H54 (cell line): ENCODE measurements at regions not wholly inside any gene's neighbourhood (a gene's known extent, or its start where the extent isn't known, plus 50 kb on each side); places are given as distances from the start of the nearest gene placed in this dataset.

Experiments
- DNase-seq: peaks from one replicate; pipeline ENCODE4 v3.0.0; 2011; ENCODE audit warnings: low spot score, mixed read lengths; ENCODE audit not compliant: insufficient read length
- FAIRE-seq: peaks from 3 replicates; lab custom pipeline; 2011; peaks lifted over from hg19 to GRCh38; lab: Jason Lieb, UNC
- POLR2A ChIP-seq: IDR thresholded peaks from 2 replicates; pipeline ENCODE4 v1.6.1; 2011; ENCODE audit warnings: low read depth, mild to moderate bottlenecking, low read length

DNA sequence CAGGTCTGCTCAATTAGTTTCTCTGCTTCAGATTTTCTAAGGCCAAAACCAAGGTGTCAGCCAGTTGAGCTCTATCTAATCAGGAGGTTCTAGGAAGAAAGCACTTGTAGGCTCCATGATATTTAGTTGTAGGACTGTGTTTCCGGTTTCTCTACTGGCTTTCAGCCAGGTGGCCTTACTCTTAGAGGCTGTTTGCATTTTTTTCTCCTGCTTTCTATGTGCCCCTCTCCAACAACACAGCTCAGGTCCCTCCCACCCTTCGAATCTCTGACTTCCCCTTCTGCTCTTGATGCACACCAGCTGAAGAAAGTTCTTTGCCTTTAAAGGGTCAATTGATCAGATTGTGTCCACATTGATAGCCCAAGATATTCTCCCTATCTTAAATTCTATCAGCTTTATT, 245.2 kb downstream of the RAB28 start:
- FAIRE-seq, result no peak
- no peak for TF ChIP-seq POLR2A

GRCh38 chr4:13236485-13236884, 247.7 kb downstream of the RAB28 start:
- DNase-seq (no peak), FAIRE-seq (no peak)
- TF ChIP-seq POLR2A, result no peak

More for the DNA sequence above, 245.2 kb downstream of the RAB28 start:
- DNase-seq, result no peak

- TF ChIP-seq POLR2A, result no peak
- no peak for FAIRE-seq
- DNase-seq, result no peak
Observed at GRCh38 chr4:13233755-13234154, 250.4 kb downstream of the RAB28 start.

GRCh38 chr4:13219971-13220370, 264.2 kb downstream of the RAB28 start:
- no peak for TF ChIP-seq POLR2A
- DNase-seq (no peak), FAIRE-seq (no peak)

DNA sequence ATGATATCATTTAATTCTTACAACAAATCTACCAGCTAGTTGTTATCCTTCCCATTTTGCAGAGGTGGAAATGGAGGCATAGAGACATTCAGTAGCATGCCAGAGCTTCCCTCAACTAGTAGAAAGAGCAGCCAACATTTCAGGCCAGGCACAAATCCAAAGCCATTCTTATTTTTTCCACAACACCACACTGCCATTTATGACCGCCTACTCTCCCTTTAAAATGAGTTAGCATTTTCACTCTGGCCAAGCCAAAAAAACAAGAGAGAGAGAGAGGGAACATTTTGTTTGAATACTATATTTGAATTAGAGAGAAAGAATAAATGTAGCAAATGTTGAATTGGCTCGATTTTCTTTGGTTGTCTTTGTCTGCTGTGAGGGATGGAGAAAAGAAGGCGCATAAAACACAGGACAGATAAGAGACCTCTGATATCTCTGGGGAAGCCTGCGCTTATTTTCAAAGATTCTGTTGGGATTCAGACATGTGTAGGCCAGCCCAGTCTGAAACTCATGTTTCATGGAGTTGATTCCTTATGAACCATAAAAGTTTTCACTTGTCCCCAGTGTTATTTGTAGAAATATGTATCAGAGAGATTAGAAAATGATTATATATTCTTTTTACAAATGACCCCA, 265.7 kb downstream of the RAB28 start:
- FAIRE-seq, result no peak
- TF ChIP-seq POLR2A, result no peak
- DNase-seq, result no peak

GRCh38 chr4:13215560-13215959, 268.6 kb downstream of the RAB28 start:
- no peak for TF ChIP-seq POLR2A
- no peak for DNase-seq
- FAIRE-seq, result no peak

- TF ChIP-seq POLR2A, result no peak
- no peak for FAIRE-seq
- no peak for DNase-seq
Observed at GRCh38 chr4:13212936-13213335, 271.2 kb downstream of the RAB28 start.

DNA sequence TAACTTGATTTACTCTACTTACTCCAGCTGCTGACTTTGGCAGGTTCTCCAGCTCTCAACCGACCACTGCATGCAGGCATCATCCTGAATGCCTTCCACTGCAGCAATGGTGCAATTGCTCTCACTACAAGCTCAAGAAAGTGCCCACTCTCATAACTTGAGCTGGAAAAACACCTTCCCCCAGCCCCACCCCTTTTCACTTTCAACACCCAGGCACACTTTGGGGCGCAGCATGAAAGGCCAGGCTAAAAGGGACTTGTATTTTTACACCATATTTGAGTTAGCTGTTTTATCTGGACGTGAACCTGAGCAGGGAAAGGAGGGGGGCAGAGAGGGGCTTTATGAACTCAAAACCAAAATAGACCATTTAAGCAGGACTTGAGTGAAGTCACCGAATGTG, 274.5 kb downstream of the RAB28 start:
- DNase-seq, result no peak
- no peak for TF ChIP-seq POLR2A
- no peak for FAIRE-seq

- FAIRE-seq (no peak), DNase-seq (no peak)
- TF ChIP-seq POLR2A, result no peak
Observed at GRCh38 chr4:13208558-13209193, 275.5 kb downstream of the RAB28 start.

DNA sequence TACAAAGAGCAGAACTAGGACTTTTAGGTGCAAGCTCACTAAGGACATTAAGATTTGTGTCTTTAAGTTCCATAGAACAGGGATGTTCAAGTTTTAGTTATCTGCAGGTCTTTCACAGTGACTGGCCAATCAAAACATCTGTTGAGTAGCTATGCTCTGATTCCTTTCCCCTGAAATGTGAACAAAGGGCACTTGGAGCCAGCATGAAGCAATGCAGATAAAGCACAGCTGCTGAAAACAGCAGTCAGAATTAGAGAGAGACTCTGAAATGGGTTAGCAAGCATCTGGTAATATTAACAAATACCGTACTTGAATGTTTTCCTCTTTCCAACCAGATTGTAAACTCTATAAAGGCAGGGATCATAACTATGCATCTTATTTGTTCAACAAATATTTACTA, 276.9 kb downstream of the RAB28 start:
- DNase-seq, result no peak
- no peak for TF ChIP-seq POLR2A
- no peak for FAIRE-seq

DNA sequence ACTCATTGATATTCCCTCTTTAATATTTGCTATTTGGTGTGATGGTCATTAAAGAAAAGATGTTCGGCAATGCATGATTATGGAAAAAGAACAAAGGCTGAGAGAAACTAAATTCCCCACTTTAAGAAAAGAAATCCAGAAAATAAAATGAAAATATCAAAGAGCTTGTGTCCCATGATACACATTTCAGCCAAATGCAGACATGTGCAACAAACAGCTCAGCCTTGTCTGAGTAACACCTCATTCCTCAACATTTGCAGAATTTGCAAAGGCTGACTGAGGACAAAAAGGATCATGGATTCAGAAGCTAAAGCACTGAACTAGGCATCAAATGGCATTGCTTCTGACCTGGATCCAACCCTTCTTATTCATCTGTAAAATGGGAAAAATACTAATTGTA, 281.0 kb downstream of the RAB28 start:
- DNase-seq (no peak), FAIRE-seq (no peak)
- TF ChIP-seq POLR2A, result no peak

DNA sequence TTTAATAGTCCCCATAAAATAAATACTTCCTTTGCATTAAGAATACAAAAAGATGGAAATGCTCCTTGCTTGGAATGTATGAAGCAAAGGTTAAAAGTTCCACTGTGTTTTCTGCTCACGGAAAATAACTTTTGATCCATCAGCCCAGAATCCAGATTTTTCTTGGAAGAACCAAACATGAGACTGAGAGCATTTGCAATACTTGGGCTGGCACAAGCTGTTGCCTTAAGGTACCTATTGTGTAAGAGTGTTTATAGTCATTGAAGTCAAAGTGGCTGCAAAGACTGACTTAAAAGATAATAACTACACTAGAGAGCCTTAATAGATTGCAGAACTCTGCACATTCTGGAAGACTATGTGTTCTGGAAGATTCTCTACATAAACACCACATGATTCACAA, 281.4 kb downstream of the RAB28 start:
- TF ChIP-seq POLR2A, result no peak
- DNase-seq (no peak), FAIRE-seq (no peak)

- TF ChIP-seq POLR2A, result no peak
- DNase-seq, result no peak
- FAIRE-seq, result no peak
Observed at GRCh38 chr4:13201241-13201640, 282.9 kb downstream of the RAB28 start.

DNA sequence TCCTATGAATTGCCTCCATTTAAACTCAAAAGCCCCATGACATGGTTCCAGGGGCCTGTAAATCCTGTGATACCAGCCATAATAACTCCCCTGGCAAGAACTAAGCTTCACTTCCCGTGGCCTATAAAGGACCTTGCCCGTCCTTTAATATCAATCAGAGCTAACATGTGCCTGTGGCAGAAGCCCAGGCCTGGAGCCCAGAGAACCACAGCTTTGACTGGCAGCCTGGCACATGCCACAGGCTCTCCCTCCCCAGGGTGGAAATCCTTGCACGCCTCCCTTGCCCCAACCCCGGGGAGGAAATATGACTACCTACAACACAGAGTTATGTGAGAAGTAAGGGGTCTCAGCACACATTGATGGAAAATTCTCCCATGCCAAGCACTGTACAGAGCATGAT, 287.4 kb downstream of the RAB28 start:
- FAIRE-seq, result no peak
- DNase-seq, result no peak
- TF ChIP-seq POLR2A, result no peak

DNA sequence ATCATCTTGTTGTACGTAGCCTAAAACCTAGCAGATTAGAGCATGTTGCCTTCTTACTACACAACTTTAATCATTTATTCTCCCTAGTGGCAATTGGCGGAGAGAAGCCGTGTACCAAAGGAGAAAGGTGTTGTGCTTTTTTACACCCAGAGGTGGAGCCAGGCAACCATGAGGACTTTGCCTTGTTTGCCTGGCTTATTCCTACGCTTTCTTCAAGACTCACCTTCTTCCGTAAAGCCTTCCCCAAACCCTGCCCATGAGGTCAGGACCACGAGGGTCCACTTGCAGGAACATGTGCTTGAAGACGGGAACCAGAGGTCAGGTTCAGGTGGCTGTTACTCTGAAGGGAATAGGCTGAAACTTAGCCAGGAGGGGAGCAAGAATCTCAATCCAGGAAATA, 290.5 kb downstream of the RAB28 start:
- no peak for FAIRE-seq
- no peak for DNase-seq
- no peak for TF ChIP-seq POLR2A

DNA sequence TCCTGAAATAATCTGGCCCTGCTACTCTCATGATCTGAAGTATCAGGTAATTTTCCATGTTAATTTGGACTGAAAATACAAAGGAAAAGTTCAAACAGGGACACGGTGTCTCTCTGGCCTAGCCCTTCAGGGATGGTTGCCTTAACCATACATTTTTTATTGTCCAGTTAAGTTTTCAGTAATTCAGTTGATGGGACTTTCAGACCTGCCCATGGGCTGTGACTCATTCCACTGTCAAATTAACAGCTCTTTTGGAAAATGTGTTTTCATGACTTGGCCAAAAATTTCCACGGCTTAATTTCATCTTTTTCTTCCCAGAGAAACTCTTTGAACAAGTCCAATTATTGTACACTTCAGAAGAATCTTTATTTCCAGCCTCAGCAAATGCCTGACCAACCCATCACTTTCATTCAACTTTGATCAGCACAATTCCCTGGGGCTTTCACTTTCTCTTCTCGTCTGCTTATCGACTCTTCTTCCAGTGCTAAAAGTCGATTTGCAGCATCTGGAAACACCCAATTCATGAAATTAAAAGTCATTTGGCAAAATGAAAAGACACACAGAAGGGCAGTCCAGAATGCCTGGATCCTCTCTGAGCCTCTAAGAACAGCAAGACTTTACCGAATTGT, 293.9 kb downstream of the RAB28 start:
- no peak for DNase-seq
- TF ChIP-seq POLR2A, result no peak
- FAIRE-seq, result no peak
